ENCODE measurements at regions not wholly inside any gene's neighbourhood (a gene's known extent, or its start where the extent isn't known, plus 50 kb on each side); places are given as distances from the start of the nearest gene placed in this dataset.

DNA sequence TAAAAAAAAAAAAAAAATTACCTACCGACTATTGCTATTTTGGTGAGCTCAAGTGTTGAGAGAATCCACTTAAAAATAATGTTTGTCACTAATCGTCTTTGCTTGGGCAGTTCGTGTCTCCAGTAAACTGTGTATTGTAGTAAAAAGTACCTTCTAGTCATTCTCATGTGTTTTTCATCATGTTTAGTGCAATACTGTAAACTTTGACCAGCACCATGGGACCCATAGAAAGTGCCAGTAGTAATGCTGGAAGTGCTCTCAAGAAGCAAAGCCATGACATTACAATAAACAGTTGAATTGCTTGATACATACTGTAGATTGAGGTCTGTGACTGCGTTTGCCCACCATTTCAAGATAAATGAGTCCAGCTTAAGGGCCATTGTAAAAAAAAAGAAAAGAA lies 395.2 kb downstream of the BCKDHB start:
- TF ChIP-seq POLR2A (IDR thresholded peaks at IDR 0.05; ENCODE audit: low read length) = no peak
- TF ChIP-seq GATA1 (IDR thresholded peaks at IDR 0.05; ENCODE audit: low read depth, low read length) = no peak

Data from erythroblast (primary cell).